ENCODE measurements at regions not wholly inside any gene's neighbourhood (a gene's known extent, or its start where the extent isn't known, plus 50 kb on each side); places are given as distances from the start of the nearest gene placed in this dataset.
"Not testable (repeated sequence)": the region's sequence is repeated elsewhere in the genome, so short reads cannot be mapped to it uniquely, and the experiment has no call there.

DNA sequence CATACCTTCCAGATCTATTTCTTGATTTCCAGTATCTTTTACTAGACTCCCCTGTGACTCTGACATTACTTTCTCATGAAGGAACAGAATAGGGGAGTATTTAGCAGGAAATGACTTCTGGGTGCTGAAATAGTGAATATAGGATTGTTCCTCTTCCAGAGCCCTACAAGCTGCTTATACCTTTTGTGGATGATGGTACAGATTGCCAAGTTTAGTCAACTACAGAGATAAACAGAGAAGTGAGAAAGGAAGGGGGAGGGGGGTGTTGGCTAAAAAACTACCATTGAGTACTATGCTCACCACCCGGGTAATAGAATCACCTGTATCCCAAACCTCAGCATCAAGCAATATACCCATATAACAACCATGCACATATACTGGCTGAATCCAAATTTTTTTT is 298.3 kb upstream of the GPR149 start:
- no peak for DNase-seq (ENCODE audit: extremely low read depth in 1 of 11, low read depth in 9 of 11, low spot score in 4 of 11)

DNA sequence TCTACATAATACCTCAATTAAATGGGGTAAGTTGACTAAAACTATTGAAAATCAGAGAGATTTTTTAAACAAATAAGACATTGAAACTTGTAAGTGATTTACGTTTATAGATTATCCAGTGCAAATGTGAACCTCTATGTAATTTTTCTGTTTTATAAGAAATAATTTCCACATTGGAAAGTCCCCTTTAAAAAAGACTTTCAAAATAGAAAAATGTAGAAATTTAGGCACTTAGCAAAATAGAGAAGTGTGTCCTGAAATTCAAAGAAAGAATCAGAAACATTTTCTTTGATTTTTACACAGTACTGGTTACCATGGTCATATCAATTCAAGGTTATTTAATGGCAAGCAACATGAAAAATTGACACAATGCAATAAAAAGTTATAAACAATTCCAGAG is 290.9 kb upstream of the GPR149 start:
- no peak for DNase-seq (ENCODE audit: extremely low read depth in 1 of 11, low read depth in 9 of 11, low spot score in 4 of 11)

DNA sequence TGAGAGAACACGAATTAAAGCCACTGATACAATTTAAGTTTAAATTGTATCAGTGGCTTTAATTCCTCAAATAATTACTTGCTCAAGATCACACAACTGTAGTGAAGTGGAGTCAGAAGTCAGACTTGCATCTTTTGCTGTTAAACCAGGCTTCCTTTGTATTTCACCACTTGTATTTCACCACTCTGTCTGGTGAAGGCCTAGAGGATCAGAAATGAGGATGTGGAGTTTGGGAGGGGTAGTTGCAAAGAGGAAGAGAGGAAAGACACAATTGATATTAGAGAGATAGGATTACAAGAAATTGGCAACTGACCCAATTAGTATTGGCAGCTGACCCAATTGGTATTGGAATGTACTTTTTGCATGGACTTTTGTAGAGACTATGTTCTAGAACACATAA is 288.1 kb upstream of the GPR149 start:
- no peak for DNase-seq (ENCODE audit: extremely low read depth in 1 of 11, low read depth in 9 of 11, low spot score in 4 of 11)

DNA sequence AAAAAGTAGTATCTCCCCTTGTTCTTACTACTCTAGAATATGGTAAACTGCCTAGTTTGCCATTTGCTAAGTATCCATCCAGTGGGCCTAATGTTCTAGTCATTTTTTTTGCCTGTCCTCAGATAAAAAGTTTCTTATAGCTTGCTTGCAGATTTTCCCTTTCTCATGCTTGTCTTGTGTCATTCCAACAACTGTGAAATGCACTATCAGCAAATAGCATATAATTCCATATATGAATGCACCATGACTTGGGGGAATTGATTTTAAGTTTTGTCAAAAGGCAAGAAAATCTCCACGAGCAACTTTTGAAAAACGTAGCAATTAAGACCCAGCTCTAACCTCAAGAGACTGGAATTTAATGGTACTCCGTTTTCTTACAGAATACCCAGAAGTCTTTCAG is 286.2 kb upstream of the GPR149 start:
- DNase-seq (ENCODE audit: extremely low read depth in 1 of 11, low read depth in 9 of 11, low spot score in 4 of 11) = no peak

DNA sequence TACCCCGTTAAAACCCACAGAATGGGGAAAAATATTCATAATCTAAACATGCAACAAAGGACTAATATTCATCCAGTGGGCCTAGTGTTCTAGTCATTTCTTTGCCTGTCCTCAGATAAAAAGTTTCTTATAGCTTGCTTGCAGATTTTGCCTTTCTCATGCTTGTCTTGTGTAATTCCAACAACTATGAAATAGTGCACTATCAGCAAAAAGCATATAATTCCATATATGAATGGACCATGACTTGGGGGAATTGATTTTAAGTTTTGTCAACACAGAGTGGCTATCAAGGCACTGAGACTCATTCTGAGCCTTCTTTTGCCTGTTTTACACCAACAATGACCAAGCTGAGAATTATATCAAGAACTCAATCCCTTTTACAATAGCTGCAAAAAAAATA is 278.6 kb upstream of the GPR149 start:
- DNase-seq (ENCODE audit: extremely low read depth in 1 of 11, low read depth in 9 of 11, low spot score in 4 of 11) = no peak

DNA sequence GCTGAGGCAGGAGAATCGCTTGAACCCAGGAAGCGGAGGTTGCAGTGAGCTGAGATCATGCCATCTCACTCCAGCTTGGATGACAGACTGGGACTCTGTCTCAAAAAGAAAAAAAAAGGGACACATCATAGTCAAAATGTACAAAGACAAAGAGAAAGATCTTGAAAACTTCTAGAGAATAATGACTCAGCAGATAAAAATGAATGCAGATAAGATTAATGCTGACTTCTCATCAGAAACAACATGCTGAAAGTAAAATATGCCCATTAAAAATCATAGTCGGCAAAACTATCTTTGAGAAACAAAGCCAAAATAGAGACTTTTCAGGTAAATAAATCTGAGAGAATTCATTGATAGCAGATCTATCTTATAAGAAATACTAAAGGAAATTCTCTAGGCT is 271.1 kb upstream of the GPR149 start:
- no peak for DNase-seq (ENCODE audit: extremely low read depth in 1 of 11, low read depth in 9 of 11, low spot score in 4 of 11)

DNA sequence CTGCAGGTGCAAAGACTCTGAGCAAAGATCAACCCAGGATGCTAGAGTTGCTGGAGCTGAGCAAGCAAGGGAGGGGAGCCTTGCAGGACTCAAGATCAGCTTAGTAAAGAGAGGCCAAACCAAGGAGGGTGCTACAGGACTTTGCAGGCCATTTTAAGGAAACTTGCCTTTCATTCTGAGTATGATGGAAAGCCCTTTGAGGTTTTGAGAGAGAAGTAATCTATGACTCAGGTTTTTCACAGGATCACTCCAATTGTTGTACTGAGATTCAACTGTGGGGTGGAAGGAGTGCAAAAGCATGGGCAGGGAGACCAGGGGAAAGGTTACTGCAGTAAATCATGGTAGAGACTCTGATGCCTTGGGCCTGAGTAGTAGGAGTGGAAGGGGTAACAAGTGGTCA is 260.4 kb upstream of the GPR149 start:
- no peak for DNase-seq (ENCODE audit: extremely low read depth in 1 of 11, low read depth in 9 of 11, low spot score in 4 of 11)

DNA sequence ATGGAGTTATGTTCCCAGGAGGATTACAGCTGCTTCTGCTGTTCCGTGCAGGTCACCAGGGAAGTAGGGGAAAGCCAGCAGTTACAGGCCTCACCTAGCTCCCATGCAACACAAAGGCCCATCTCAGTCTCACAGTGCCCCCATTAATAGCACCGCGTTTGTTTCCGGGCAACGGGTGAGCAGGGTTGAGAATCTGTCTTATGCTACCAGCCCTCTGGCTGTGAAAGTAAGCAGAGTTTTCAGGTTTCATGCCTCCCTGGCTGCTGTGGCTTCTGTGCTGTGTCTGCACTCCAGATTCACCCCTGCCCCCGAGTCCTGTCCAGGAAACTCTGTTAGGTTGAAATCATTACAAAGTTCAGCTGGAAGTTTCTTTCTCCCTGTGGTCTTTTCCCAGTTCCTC is 254.4 kb upstream of the GPR149 start:
- DNase-seq (ENCODE audit: extremely low read depth in 1 of 11, low read depth in 9 of 11, low spot score in 4 of 11) = no peak

DNA sequence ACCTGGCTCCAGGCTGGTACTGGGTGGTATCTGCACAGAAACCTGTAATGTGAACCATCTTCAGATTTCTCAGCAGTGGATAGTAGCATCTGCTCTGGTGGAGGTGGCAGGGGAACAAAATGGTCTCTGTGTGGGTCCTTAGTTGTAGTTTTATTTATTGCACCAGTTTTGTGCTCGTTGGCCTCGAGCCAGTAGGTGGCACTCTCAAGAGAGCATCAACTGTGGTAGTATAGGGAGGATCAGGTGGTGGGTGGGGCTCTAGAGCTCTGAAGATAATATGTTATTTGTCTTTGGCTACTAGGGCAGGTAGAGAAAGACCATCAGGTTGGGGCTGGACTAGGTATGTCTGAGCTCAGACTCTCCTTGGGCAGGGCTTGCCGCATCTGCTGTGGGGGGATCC is 254.0 kb upstream of the GPR149 start:
- DNase-seq (ENCODE audit: extremely low read depth in 1 of 11, low read depth in 9 of 11, low spot score in 4 of 11) = no peak

DNA sequence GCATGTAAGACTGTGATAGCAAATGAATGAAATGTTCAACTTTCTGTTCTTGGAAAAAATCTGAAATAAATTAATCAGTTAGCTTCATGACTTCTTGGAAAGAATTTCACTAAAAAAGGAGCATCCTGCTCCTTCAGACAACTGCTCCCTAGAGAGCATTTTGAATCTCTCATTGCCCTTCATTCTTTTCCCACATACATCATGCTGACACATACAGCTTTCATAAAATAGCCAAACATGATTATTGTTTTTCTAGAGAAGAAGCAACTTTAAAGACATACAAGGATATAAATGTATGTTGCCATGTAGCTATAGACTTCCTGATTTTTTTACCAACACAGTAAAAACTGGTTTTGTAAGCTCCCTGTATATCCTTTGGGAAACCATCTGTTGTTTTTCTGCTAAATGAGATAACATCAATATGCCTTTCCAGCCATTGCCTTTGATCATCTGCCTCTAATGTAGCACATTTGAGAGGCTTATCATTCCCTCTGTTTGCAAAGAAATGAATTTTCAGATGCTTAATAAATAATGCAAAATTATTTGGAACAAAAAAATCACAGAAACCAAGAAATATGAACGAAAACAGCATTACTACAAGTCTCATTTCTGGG is 248.2 kb upstream of the GPR149 start:
- DNase-seq (ENCODE audit: extremely low read depth in 1 of 11, low read depth in 9 of 11, low spot score in 4 of 11) = no peak

DNA sequence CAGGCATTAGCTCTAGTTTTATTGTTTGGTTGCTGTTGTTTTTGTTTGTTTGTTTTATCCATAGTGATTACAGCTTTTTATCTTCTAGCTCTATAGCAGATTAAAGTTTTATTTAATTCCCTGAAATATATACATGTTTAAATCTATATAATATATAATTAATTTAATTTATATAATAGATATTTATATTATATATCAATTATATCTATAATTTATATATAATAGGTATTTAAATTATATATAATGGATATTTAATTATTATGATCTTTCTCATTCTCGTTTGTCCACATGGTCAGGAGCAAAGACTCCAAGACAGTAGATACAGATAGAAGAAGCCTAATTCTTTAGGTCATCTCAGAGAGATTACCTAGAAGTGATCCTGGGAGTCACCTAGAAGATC is 238.8 kb upstream of the GPR149 start:
- DNase-seq (ENCODE audit: extremely low read depth in 1 of 11, low read depth in 9 of 11, low spot score in 4 of 11) = no peak

DNA sequence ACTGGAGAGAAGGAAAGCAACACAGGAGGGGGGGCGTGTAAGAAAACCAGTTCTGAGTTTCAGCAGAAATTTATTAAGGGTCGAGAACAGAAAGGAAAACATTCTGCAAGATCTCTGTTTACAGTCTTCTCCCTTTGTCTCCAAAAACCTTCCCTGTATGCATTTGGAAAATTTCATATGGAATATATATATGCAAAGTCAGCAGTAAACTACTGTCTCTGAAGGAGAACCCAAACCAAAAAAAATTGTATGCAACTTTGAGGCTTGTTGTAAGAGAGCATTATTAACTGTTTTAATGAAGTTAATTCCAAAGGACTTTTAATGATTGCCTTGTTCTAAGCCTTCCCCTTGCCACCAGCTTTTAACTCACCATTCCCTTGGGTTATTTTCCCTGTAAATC is 238.2 kb upstream of the GPR149 start:
- DNase-seq (ENCODE audit: extremely low read depth in 1 of 11, low read depth in 9 of 11, low spot score in 4 of 11) = no peak

DNA sequence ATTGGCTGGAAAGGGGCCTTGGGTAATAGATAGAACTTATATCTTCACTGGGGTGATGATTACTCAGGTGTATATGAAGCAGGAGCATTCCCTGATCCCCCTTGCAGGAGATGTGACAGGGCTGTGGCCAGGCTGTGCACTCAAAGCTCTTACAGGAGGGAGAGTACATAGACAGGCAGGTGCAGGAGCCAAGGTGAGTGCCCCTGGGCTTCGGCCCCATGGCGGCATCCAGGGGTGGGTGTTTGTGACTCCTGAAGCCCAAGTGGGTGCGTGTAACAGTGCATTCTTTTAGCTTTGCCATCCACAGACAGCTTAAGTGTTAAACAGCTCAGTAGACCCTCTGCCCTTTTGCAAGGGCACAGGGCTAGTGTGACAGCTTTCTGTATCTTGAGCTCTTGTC is 236.6 kb upstream of the GPR149 start:
- no peak for DNase-seq (ENCODE audit: extremely low read depth in 1 of 11, low read depth in 9 of 11, low spot score in 4 of 11)

DNA sequence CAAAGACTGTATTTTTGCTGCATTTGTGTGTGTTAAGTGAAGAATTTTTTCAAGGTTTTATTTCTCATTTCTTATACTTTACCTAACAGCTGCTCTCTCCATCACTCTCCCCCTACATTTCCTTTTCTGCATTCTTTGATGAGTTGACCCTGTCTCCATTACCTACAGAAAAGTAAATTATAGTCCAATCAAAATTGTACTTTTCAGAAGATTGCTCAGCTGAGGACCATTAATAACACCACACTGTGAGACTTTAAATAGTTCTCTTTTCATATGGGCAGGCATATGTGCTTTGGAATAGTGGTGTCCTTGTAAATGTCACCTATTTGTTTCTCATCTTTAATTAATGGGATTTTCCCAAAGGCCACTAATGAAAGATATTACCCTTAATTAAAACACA is 234.7 kb upstream of the GPR149 start:
- no peak for DNase-seq (ENCODE audit: extremely low read depth in 1 of 11, low read depth in 9 of 11, low spot score in 4 of 11)

DNA sequence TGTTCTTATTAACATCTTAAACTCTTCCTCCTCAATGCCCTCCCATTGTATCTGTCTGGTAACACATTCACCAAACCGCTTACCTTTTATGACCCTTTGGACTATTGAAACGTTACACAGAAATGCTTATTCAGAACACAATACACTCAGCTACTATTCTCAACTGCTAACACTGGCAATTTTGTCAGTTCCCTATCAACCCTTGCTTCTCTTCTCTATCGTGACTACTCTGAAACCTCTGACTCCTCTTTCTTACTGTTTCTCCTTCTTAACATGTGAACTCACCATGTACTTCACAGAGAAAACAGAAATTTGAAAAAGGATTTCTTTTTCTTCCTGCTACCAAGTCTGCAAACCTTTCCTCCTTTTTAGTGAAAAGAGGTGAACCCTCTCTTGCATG is 232.9 kb upstream of the GPR149 start:
- no peak for DNase-seq (ENCODE audit: extremely low read depth in 1 of 11, low read depth in 9 of 11, low spot score in 4 of 11)

DNA sequence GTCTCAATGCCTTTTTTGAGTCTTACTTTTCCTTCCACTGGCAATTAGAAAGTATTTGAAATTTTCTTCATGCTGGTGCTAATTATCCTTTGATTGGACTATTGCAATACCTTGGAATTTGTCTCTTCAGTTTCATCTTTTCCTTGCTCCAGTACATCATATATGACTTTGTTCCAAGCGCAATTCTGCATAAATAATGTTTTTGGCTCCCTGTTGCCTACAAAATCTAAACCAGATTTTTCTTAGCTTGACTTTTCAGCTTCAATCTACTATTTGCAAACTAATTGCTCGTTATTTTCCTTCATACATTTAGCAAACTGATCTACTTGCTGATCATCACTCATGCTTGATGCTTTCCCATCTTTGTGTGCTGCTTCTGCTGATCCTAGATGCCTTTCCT is 230.8 kb upstream of the GPR149 start:
- DNase-seq (ENCODE audit: extremely low read depth in 1 of 11, low read depth in 9 of 11, low spot score in 4 of 11) = no peak

DNA sequence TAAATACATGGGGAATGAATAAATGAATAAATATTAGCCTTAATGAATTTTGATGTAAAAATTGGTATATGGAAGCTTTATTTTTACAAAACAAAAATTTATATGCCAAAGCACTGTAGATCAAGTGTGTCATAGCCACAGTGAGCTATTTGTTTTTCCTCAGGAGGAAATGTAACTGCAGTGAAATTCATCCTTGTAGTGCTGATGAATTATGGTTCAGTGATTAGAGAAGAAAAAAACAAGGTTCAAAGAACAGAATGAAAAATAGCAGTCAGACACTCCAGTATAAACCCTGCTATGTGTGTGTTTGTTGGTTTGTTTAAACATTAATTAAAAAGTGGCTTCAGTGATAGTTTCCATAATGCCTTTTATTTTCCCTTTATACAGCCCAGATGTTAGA is 228.0 kb upstream of the GPR149 start:
- no peak for DNase-seq (ENCODE audit: extremely low read depth in 1 of 11, low read depth in 9 of 11, low spot score in 4 of 11)

DNA sequence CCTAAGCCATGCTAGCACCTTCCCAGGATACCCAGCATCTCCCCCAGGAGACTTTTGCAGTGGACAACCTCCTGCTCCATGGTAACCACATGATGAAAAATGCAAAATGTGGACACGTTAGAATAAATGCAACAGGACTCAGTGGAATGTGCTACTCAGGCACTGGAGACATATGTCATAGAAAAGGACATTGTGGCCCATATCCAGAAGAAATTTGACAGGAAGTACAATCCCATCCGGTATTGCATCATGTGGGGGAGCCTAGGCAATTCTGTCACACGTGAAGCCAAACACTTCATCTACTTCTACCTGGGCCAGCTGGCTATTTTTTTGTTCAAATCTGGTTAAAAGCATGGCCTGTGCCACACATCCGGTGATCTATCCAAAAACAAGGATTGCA is 227.2 kb upstream of the GPR149 start:
- DNase-seq (ENCODE audit: extremely low read depth in 1 of 11, low read depth in 9 of 11, low spot score in 4 of 11) = no peak

DNA sequence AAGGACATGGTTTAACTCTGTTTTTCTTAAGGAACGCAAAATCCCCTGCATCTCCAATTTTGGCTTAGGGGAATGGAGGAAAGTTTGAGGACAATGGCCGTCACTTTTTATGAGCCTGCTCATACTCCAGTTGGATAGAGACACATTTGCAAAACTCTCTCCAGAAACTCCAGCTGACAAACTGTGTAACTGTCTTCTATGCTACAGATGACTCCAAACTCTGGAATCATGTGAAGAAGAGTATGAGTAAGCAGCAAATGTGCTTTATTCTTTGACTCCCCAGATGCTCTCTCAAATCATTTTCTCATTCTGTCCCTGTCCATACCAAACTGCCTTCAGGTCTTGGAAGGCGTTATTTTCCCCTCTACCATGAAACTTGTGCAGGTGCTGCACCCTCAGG is 226.5 kb upstream of the GPR149 start:
- no peak for DNase-seq (ENCODE audit: extremely low read depth in 1 of 11, low read depth in 9 of 11, low spot score in 4 of 11)

DNA sequence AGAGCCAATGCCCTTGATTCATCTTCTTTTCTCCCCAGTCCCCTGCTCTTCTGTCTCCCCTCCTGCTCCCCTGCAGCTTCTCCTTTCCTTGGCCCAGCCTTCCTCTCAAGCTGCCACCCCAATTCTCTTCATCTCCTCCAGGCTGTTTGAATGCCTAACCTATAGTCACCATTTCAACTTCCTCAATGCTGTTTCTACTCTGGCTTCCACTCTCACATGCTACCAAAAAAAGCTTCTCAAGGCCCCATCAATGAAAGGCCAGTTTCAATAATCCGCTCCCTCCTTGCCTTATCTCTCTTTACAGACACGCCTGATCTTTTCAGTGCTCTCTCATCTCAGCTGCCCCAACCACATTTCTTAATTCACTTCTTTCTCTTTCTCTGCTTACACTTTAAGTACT is 212.2 kb upstream of the GPR149 start:
- no peak for DNase-seq (ENCODE audit: extremely low read depth in 1 of 11, low read depth in 9 of 11, low spot score in 4 of 11)

DNA sequence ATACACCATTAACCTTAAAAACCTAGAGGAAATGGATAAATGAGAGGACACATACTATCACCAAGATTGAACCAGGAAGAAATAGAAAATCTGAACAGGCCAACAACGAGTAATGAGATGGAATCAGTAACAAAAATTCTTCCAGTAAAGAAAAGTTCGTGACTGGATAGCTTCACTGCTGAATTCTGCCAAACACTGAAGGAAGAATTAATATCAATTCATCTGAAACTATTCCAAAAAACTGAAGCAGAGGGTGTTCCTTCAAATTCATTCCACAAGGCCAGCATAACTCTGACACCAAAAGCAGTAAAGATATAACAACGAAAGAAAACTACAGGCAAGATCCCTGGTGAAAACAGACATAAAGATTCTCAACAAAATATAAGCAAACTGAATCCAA is 195.8 kb upstream of the GPR149 start:
- DNase-seq (ENCODE audit: extremely low read depth in 1 of 11, low read depth in 9 of 11, low spot score in 4 of 11) = no peak

DNA sequence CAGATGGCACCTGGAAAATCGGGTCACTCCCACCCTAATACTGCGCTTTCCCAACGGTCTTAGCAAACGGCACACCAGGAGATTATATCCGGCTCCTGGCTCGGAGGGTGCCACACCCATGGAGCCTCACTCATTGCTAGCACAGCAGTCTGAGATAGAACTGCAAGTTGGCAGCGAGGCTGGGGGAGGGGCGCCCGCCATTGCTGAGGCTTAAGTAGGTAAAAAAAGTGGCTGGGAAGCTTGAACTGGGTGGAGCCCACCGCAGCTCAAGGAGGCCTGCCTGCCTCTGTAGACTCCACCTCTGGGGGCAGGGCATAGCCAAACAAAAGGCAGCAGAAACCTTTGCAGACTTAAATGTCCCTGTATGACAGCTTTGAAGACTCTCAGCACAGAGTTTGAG is 189.6 kb upstream of the GPR149 start:
- not testable (repeated sequence) for DNase-seq (ENCODE audit: extremely low read depth in 1 of 11, low read depth in 9 of 11, low spot score in 4 of 11)

All from renal cortex interstitium (tissue), 11 donors.